Gastroesophageal sphincter (tissue), 4 donors: ENCODE measurements at regions not wholly inside any gene's neighbourhood (a gene's known extent, or its start where the extent isn't known, plus 50 kb on each side); places are given as distances from the start of the nearest gene placed in this dataset.

ENCODE experiments used
- ATAC-seq: fragments of 150-250 bp; one replicate; pipeline ENCODE4 v1.9.1; 2016; ENCODE audit warnings: mild to moderate bottlenecking, moderate library complexity
- H3K27ac ChIP-seq, 4 donors: fragments of 200-600 bp; sonication (generic) in 3 of 4; 1 replicate in 3 of 4; 2 replicates in 1 of 4; pipeline ENCODE4 v1.5.1; 2016 to 2019
- H3K27me3 ChIP-seq: fragments of 200-600 bp; sonication (generic); one replicate; pipeline ENCODE4 v1.5.1; 2019
- H3K36me3 ChIP-seq, 2 donors: fragments of 200-600 bp; sonication (generic); one replicate each; pipeline ENCODE4 v1.5.1; 2019; ENCODE audit warnings: control low read depth in 1 of 2
- H3K4me1 ChIP-seq, 3 donors: fragments of 200-600 bp; sonication (generic); 1 replicate in 2 of 3; 2 replicates in 1 of 3; pipeline ENCODE4 v1.5.1; 2016 to 2019; ENCODE audit warnings: control low read depth in 2 of 3
- H3K4me3 ChIP-seq, 2 donors: fragments of 200-600 bp; sonication (generic); one replicate each; pipeline ENCODE4 v1.5.1; 2019; ENCODE audit warnings: mild to moderate bottlenecking in 1 of 2, moderate library complexity in 1 of 2
- H3K9me3 ChIP-seq, 3 donors: fragments of 200-600 bp; sonication (generic); one replicate each; pipeline ENCODE4 v1.5.1; 2017 to 2019; ENCODE audit warnings: control low read depth in 2 of 3
- CTCF ChIP-seq, 4 experiments: fragments of 200-600 bp in 2 of 4; fragments of 450-650 bp in 2 of 4; sonication (generic) in 1 of 4; IDR thresholded peaks; one replicate each; pipeline ENCODE4 v1.5.1; 2017 to 2019; ENCODE audit warnings: antibody characterized with exemption in 4 of 4, mild to moderate bottlenecking in 2 of 4, moderate library complexity in 2 of 4
- EP300 ChIP-seq: sonication (generic); formaldehyde crosslinking; IDR thresholded peaks from one replicate; pipeline ENCODE4 v1.6.1; 2017; ENCODE audit warnings: antibody characterized with exemption, mild to moderate bottlenecking
- POLR2A ChIP-seq, 2 donors: fragments of 450-650 bp; IDR thresholded peaks; one replicate each; pipeline ENCODE4 v1.6.1; 2017; ENCODE audit warnings: antibody characterized with exemption in 2 of 2, mild to moderate bottlenecking in 2 of 2, moderate library complexity in 1 of 2
- POLR2AphosphoS5 ChIP-seq: sonication (generic); formaldehyde crosslinking; IDR thresholded peaks from one replicate; pipeline ENCODE4 v1.6.1; 2017; ENCODE audit warnings: antibody characterized with exemption
- WGBS, 2 donors: methylation state at CpG; one replicate each; pipeline ENCODE4 v1.1.5; 2018; ENCODE audit warnings: low coverage in 1 of 2; 5-methylcytosine and 5-hydroxymethylcytosine counted together

- WGBS, 2 donors: 93% methylated on average over 16 of the region's 30 CpGs; no CpG with 5 or more reads in 1 of the 2 donors
- Histone ChIP-seq H3K9me3 (no peaks in the 10 kb centered on the region), H3K4me3 (no peak overlapping the region), H3K36me3 (no peaks in the 10 kb centered on the region), H3K27me3 (no peaks in the 10 kb centered on the region), H3K4me1 (no peaks in the 10 kb centered on the region), H3K27ac (no peak overlapping the region)
- TF ChIP-seq POLR2AphosphoS5 (no peak), POLR2A (IDR thresholded peaks at IDR 0.05) (no peak), EP300 (no peak), CTCF (IDR thresholded peaks at IDR 0.05) (no peak)
- no peak for ATAC-seq
Observed at GRCh38 chr5:39721394-39721793, 296.6 kb upstream of the DAB2 start.

- 91% methylated on average over 3 of the region's 3 CpGs; no CpG with 5 or more reads in 1 of the 2 donors for WGBS, 2 donors
- no peaks in the 10 kb centered on the region for H3K4me1 ChIP-seq
- ATAC-seq: no peak
- TF ChIP-seq POLR2A (IDR thresholded peaks at IDR 0.05) (no peak), CTCF (IDR thresholded peaks at IDR 0.05) (no peak), POLR2AphosphoS5 (no peak), EP300 (no peak)
- H3K27ac ChIP-seq: no peak overlapping the region
- no peaks in the 10 kb centered on the region for H3K27me3 ChIP-seq
- H3K9me3 ChIP-seq: no peaks in the 10 kb centered on the region
- no peak overlapping the region for H3K4me3 ChIP-seq
- H3K36me3 ChIP-seq: no peaks in the 10 kb centered on the region
Observed at GRCh38 chr5:39720136-39720535, 295.4 kb upstream of the DAB2 start.

GRCh38 chr5:39717176-39717897 is 292.6 kb upstream of the DAB2 start:
- no peak overlapping the region for H3K27ac ChIP-seq
- H3K4me1 ChIP-seq: no peaks in the 10 kb centered on the region
- ATAC-seq: no peak
- no peaks in the 10 kb centered on the region for H3K9me3 ChIP-seq
- WGBS, 2 donors: 62 to 71% methylated on average over 2 of the region's 2 CpGs
- H3K36me3 ChIP-seq: no peaks in the 10 kb centered on the region
- no peaks in the 10 kb centered on the region for H3K27me3 ChIP-seq
- H3K4me3 ChIP-seq: no peak overlapping the region
- TF ChIP-seq CTCF (IDR thresholded peaks at IDR 0.05) (no peak), POLR2AphosphoS5 (no peak), POLR2A (IDR thresholded peaks at IDR 0.05) (no peak), EP300 (no peak)

- Histone ChIP-seq H3K36me3 (no peaks in the 10 kb centered on the region), H3K4me3 (no peak overlapping the region), H3K9me3 (no peaks in the 10 kb centered on the region), H3K27me3 (no peaks in the 10 kb centered on the region), H3K4me1 (no peaks in the 10 kb centered on the region), H3K27ac (no peak overlapping the region)
- TF ChIP-seq CTCF (IDR thresholded peaks at IDR 0.05) (peak in 1 of 4 experiments; percentile 29), POLR2A (IDR thresholded peaks at IDR 0.05) (no peak)
- no peak for ATAC-seq
- WGBS, 2 donors: 52 to 66% methylated on average over 2 of the region's 2 CpGs
Observed at GRCh38 chr5:39716532-39717028, 291.8 kb upstream of the DAB2 start.

- no peaks in the 10 kb centered on the region for H3K4me1 ChIP-seq
- peak; percentile 39 for ATAC-seq
- H3K36me3 ChIP-seq: no peaks in the 10 kb centered on the region
- H3K9me3 ChIP-seq: no peaks in the 10 kb centered on the region
- 8 to 34% methylated on average over 2 of the region's 2 CpGs for WGBS, 2 donors
- no peaks in the 10 kb centered on the region for H3K27me3 ChIP-seq
- TF ChIP-seq CTCF (IDR thresholded peaks at IDR 0.05) (peak; percentile 30 to 69 (median 54)), EP300 (no peak)
- no peak overlapping the region for H3K4me3 ChIP-seq
- H3K27ac ChIP-seq: no peak overlapping the region
Observed at GRCh38 chr5:39714036-39714698, 289.4 kb upstream of the DAB2 start.
